ENCODE measurements at regions not wholly inside any gene's neighbourhood (a gene's known extent, or its start where the extent isn't known, plus 50 kb on each side); places are given as distances from the start of the nearest gene placed in this dataset.

DNA sequence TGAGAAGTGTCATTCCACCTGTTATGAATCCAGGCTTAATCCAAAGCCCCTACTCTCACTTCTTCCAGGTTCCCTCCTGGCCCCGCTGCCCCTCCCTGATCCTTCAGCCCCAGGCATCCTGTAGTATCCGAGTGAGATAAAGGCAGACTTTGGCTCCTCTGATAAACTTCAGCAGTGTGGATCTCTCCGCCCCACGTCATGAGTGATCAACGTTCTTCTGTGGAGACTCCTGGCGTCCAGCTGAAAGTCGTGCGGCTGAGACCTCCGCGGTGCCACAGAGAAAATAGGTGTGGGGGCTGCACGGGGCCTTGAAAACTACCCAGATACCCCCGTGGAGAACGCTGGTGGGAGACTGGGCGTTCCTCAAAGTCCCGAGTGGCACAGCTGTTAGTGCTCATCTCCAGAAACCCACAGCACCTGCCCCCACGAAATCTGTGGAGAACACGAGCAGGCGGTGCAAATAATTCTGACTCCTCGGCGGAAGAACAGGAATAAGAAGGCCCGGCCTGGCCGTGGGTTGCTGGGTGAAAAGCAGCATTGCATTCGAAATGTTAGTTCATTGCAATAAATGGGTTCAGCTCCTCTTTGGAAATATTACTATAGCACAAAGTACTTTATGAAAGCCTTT, 180.0 kb upstream of the RGS6 start:
- TF ChIP-seq, protein P1, sequence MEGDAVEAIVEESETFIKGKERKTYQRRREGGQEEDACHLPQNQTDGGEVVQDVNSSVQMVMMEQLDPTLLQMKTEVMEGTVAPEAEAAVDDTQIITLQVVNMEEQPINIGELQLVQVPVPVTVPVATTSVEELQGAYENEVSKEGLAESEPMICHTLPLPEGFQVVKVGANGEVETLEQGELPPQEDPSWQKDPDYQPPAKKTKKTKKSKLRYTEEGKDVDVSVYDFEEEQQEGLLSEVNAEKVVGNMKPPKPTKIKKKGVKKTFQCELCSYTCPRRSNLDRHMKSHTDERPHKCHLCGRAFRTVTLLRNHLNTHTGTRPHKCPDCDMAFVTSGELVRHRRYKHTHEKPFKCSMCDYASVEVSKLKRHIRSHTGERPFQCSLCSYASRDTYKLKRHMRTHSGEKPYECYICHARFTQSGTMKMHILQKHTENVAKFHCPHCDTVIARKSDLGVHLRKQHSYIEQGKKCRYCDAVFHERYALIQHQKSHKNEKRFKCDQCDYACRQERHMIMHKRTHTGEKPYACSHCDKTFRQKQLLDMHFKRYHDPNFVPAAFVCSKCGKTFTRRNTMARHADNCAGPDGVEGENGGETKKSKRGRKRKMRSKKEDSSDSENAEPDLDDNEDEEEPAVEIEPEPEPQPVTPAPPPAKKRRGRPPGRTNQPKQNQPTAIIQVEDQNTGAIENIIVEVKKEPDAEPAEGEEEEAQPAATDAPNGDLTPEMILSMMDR (IDR thresholded peaks at IDR 0.05 in 8 of 11, conservative IDR thresholded peaks at IDR 0.05 in 3 of 11): no peak
- TF ChIP-seq POLR2A (IDR thresholded peaks at IDR 0.05) (no peak), POLR2AphosphoS5 (IDR thresholded peaks at IDR 0.05) (no peak)
